HepG2 (cell line): ENCODE measurements at regions not wholly inside any gene's neighbourhood (a gene's known extent, or its start where the extent isn't known, plus 50 kb on each side); places are given as distances from the start of the nearest gene placed in this dataset.

Experiments used
- ELK4 ChIP-seq: sonication (generic); formaldehyde crosslinking; IDR thresholded peaks from 2 replicates; pipeline ENCODE4 v1.9.0; 2021; ENCODE audit warnings: missing genetic modification reagents, borderline replicate concordance
- POLR2AphosphoS5 ChIP-seq: IDR thresholded peaks from 2 replicates; pipeline ENCODE4 v1.6.1; 2012; ENCODE audit warnings: low read depth, low read length
- SMARCE1 ChIP-seq: fragments of 450-650 bp; IDR thresholded peaks from 2 replicates; pipeline ENCODE4 v1.6.1; 2017; ENCODE audit warnings: borderline replicate concordance

DNA sequence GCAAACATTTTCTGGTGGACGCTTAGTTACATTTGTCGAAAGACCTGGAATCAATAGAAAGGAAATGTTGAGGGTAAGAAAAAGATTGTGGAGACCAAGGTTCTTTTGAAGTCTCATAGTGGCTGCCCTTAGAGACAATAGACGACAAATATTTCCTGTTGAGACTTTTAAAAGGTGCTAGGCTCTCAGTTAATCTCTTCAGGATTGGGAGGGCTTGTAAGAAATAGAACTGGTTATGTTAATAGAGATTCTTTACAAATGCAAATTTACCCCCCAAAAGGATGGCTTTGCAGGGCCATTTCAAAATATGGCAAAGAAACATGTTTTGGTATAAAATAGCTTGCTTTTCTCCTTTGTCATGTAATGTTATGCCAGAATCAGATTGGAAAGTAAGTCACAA is 428.2 kb upstream of the CTNND2 start:
- TF ChIP-seq SMARCE1 (no peak), POLR2AphosphoS5 (no peak), ELK4 (no peak)
